Panc1 (cell line): ENCODE measurements at regions not wholly inside any gene's neighbourhood (a gene's known extent, or its start where the extent isn't known, plus 50 kb on each side); places are given as distances from the start of the nearest gene placed in this dataset.

Source experiments
- POLR2AphosphoS5 ChIP-seq: IDR thresholded peaks from 2 replicates; pipeline ENCODE4 v1.6.1; 2012; ENCODE audit warnings: mild to moderate bottlenecking, low read depth, low read length, moderate library complexity
- SIN3A ChIP-seq: IDR thresholded peaks from 2 replicates; pipeline ENCODE4 v1.6.1; 2012; ENCODE audit warnings: low read depth, mild to moderate bottlenecking, low read length, moderate library complexity, borderline replicate concordance; ENCODE audit not compliant: insufficient read depth
- TF ChIP-seq, protein P1 (sequence below): fragments of 450-650 bp; IDR thresholded peaks from 2 replicates; pipeline ENCODE4 v1.5.1; 2017; ENCODE audit warnings: mild to moderate bottlenecking

DNA sequence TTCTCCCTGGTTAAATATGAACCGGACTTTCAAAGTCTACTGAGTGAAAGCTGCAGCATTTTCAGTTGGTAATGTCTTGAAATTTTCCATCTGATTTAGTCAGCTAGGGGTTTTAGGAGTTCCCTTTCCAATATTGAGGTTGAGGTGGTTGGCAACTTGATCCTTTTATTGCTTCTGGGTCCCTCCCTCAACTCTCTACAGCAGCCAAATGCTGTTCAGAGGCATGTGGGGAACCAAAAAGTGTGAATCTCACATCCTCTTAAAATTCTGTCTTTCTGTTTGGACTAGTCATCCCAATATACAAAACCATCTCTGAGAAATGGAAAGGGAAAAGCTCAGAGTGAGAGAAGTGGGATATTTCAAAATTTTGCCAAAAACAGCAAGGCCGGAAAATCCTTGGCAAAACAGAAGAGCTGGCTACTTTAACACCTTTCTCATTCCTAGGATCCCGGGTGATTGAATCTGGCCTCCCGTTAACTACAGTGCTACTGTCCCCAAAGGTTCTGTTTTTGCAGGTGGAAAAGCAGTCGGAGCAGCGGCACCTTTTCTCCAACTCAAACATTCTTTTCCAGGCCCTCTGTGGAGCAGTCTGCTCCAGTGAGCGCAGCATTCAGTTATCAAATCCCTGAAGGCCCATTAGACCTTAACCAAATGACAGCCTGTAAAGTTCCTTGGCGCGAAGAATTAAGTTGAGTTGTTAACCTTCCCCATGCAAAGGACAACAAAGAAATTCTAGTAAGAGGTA is 345.9 kb upstream of the NUDT12 start:
- no peak for TF ChIP-seq POLR2AphosphoS5
- TF ChIP-seq, protein P1, sequence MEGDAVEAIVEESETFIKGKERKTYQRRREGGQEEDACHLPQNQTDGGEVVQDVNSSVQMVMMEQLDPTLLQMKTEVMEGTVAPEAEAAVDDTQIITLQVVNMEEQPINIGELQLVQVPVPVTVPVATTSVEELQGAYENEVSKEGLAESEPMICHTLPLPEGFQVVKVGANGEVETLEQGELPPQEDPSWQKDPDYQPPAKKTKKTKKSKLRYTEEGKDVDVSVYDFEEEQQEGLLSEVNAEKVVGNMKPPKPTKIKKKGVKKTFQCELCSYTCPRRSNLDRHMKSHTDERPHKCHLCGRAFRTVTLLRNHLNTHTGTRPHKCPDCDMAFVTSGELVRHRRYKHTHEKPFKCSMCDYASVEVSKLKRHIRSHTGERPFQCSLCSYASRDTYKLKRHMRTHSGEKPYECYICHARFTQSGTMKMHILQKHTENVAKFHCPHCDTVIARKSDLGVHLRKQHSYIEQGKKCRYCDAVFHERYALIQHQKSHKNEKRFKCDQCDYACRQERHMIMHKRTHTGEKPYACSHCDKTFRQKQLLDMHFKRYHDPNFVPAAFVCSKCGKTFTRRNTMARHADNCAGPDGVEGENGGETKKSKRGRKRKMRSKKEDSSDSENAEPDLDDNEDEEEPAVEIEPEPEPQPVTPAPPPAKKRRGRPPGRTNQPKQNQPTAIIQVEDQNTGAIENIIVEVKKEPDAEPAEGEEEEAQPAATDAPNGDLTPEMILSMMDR = no peak
- no peak for TF ChIP-seq SIN3A
